ENCODE measurements at regions not wholly inside any gene's neighbourhood (a gene's known extent, or its start where the extent isn't known, plus 50 kb on each side); places are given as distances from the start of the nearest gene placed in this dataset.
"Not testable (repeated sequence)": the region's sequence is repeated elsewhere in the genome, so short reads cannot be mapped to it uniquely, and the experiment has no call there.

DNA sequence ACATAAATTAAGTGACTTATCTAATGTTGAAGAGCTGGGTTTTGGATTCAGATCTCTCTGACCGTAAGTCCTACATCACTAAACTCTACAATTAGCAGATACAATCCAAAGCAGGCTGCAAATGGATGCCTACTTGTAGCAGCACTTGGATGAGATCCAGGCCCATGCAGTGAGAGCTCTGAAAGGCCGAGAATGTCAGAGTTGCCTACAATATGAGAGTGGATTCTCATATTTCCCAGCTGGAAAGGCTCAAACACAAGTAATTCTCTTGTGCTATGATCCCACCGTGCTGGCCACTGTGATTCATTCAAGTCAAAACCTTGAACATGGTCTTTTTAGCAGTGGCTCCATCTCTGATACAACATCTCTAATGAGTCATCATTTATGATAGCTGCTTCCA is 125.4 kb upstream of the CHRDL1 start:
- TF ChIP-seq, protein P1, sequence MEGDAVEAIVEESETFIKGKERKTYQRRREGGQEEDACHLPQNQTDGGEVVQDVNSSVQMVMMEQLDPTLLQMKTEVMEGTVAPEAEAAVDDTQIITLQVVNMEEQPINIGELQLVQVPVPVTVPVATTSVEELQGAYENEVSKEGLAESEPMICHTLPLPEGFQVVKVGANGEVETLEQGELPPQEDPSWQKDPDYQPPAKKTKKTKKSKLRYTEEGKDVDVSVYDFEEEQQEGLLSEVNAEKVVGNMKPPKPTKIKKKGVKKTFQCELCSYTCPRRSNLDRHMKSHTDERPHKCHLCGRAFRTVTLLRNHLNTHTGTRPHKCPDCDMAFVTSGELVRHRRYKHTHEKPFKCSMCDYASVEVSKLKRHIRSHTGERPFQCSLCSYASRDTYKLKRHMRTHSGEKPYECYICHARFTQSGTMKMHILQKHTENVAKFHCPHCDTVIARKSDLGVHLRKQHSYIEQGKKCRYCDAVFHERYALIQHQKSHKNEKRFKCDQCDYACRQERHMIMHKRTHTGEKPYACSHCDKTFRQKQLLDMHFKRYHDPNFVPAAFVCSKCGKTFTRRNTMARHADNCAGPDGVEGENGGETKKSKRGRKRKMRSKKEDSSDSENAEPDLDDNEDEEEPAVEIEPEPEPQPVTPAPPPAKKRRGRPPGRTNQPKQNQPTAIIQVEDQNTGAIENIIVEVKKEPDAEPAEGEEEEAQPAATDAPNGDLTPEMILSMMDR (IDR thresholded peaks at IDR 0.05), result no peak
- H3K4me3 ChIP-seq, result no peak overlapping the region
- no peaks in the 10 kb centered on the region for H3K9me3 ChIP-seq
- no peaks in the 10 kb centered on the region for H3K4me1 ChIP-seq
- DNase-seq (no peak), ATAC-seq (no peak)
- no peaks in the 10 kb centered on the region for H3K36me3 ChIP-seq
- intact Hi-C loops (cut with DNase I), result no loop called here
- H3K27ac ChIP-seq, result no peak overlapping the region
- no peaks in the 10 kb centered on the region for H3K27me3 ChIP-seq

DNA sequence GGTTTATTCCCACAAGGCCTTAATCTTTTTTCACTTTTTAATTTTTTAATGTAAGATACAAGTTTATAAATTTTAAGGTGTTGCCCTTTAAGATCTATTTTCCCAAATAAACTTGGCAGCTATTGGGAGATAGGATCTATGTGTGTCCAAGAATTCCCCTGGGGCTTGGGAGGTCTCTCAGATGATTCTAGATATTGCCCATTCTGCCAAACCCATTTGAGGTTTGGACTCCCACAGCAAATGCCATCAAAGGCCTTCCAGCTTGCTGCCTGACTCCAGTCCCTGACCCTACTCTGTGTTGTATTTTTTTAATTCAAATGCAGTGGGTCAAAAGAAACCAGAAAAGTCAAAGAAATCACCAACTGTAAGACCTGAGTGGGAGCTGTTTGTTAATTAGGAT is 120.0 kb upstream of the CHRDL1 start:
- TF ChIP-seq, protein P1 (IDR thresholded peaks at IDR 0.05), result no peak
- no peaks in the 10 kb centered on the region for H3K27me3 ChIP-seq
- intact Hi-C loops (cut with DNase I), result no loop called here
- H3K36me3 ChIP-seq, result no peaks in the 10 kb centered on the region
- H3K4me1 ChIP-seq, result no peaks in the 10 kb centered on the region
- no peaks in the 10 kb centered on the region for H3K9me3 ChIP-seq
- no peak overlapping the region for H3K4me3 ChIP-seq
- no peak overlapping the region for H3K27ac ChIP-seq
- no peak for ATAC-seq
- DNase-seq, result no peak

DNA sequence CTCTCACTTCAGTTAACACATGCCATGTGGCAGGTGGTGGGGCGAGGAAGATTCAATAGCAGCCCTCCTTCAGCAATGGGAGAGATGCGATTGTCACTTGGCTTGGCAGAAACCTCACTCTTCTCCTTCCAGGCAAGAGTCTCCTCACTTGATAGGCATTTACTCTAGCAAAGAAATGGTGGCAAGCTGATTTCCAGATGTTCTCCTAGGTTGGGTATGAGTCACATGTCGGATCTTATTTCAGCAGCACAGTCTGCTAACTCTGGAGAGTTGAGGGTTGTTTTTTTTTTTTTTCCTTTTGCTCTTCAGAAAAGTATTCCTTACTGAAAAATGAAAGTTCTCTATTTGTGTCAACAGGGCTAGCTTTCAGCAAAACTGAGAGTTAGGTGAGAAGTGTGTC is 119.5 kb upstream of the CHRDL1 start:
- no peak overlapping the region for H3K4me3 ChIP-seq
- no peak overlapping the region for H3K27ac ChIP-seq
- no peaks in the 10 kb centered on the region for H3K36me3 ChIP-seq
- DNase-seq, result no peak
- H3K27me3 ChIP-seq, result no peaks in the 10 kb centered on the region
- intact Hi-C loops (cut with DNase I), result no loop called here
- H3K9me3 ChIP-seq, result no peaks in the 10 kb centered on the region
- ATAC-seq, result no peak
- H3K4me1 ChIP-seq, result no peaks in the 10 kb centered on the region
- TF ChIP-seq, protein P1 (IDR thresholded peaks at IDR 0.05), result no peak

DNA sequence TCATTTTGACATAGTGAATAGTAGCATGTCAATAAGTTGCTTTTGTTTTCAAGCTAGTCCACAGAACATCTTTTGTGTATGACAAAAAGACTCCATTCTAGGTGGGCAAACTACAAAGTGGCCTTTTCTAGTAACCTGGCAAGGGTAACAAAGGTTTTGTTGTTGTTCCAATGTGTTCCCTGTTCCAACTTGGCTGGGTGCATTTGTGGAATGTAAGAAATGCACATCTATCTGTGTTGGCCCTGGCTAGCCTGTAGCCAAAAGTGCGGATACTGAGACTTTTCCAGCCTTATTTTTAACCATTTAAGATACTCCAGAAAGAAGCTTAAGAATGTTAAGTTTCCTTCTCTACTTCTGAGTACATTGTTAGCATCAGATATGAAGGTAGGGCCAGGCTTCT is 118.7 kb upstream of the CHRDL1 start:
- H3K27me3 ChIP-seq, result no peaks in the 10 kb centered on the region
- intact Hi-C loops (cut with DNase I), result no loop called here
- TF ChIP-seq, protein P1 (IDR thresholded peaks at IDR 0.05), result no peak
- no peaks in the 10 kb centered on the region for H3K9me3 ChIP-seq
- H3K4me3 ChIP-seq, result no peak overlapping the region
- no peaks in the 10 kb centered on the region for H3K4me1 ChIP-seq
- H3K27ac ChIP-seq, result no peak overlapping the region
- no peak for DNase-seq
- no peak for ATAC-seq
- H3K36me3 ChIP-seq, result no peaks in the 10 kb centered on the region

DNA sequence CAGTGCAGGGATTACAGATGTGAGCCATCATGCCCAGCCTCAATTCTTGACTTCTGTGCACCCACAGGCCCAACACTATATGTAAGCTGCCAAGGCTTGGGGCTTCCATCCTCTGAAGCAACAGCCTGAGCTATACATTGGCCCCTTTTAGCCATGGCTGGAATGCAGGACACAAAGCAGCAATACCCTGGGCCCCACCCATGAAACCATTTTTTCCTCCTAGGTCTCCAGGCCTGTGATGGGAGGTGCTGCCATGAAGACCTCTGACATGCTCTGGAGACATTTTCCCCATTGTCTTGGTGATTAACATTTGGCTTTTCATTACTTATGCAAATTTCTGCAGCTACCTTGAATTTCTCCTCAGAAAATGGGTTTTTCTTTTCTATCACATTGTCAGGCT is 109.1 kb upstream of the CHRDL1 start:
- H3K36me3 ChIP-seq; H3K4me1 ChIP-seq; H3K27me3 ChIP-seq; ATAC-seq; intact Hi-C loops (cut with DNase I); DNase-seq; H3K9me3 ChIP-seq; H3K4me3 ChIP-seq; H3K27ac ChIP-seq: not testable (repeated sequence)

DNA sequence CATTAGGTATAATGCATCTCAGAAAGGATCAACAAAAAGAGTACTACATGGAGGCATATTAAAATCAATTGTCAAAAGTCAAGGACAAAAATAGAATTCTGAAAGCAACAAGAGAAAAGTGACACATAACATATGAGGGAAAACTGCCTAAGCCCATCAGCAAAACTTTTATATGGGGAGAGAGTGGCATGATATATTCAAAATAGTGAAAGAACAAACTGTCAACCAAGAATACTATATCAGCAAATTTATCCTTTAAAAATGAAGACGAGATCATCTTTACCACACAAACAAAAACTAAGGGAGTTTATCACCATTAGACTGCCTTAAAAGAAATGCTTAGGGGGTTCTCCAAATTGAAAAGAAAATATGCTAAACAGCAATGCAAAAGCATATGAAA is 86.4 kb upstream of the CHRDL1 start:
- TF ChIP-seq, protein P1 (IDR thresholded peaks at IDR 0.05), result no peak
- intact Hi-C loops (cut with DNase I), result no loop called here
- Histone ChIP-seq H3K4me3 (no peak overlapping the region), H3K27ac (no peak overlapping the region), H3K9me3 (no peaks in the 10 kb centered on the region), H3K27me3 (no peaks in the 10 kb centered on the region), H3K4me1 (no peaks in the 10 kb centered on the region), H3K36me3 (no peaks in the 10 kb centered on the region)
- ATAC-seq, result no peak
- DNase-seq, result no peak
